ENCODE measurements at regions not wholly inside any gene's neighbourhood (a gene's known extent, or its start where the extent isn't known, plus 50 kb on each side); places are given as distances from the start of the nearest gene placed in this dataset.
"Not testable (repeated sequence)": the region's sequence is repeated elsewhere in the genome, so short reads cannot be mapped to it uniquely, and the experiment has no call there.

DNA sequence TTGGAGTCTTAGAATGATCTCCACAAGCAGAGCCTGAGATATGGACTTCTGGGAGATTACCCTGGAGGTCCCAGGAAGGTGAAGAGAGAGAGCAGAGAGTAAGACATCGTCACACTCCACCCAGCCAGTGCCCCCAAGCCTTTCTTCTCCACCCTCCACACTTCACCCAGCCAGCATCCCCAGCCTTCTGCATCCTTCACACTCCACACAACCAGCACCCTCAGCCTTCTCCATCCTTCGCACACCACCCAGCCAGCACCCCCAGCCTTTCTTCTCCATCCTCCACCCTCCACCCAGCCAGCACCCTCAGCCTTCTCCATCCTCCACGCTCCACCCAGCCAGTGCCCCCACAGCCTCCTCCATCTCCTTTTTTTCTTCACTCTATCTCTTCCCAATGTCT lies 603.9 kb upstream of the B3GAT1 start:
- DNase-seq (ENCODE audit: low read depth in 2 of 3, low spot score in 1 of 3): no peak

DNA sequence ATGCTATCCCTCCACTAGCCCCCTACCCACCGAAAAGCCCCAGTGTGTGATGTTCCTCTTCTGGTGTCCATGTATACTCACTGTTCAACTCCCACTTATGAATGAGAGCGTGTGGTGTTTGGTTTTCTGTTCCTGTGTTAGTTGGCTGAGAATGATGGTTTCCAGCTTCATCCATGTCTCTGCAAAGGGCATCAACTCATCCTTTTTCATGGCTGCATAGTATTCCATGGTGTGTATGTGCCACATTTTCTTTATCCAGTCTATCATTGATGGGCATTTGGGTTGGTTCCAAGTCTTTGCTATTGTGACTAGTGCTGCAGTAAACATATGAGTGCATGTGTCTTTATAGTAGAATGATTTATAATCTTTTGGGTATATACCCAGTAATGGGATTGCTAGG lies 599.3 kb upstream of the B3GAT1 start:
- DNase-seq (ENCODE audit: low read depth in 2 of 3, low spot score in 1 of 3): not testable (repeated sequence)

DNA sequence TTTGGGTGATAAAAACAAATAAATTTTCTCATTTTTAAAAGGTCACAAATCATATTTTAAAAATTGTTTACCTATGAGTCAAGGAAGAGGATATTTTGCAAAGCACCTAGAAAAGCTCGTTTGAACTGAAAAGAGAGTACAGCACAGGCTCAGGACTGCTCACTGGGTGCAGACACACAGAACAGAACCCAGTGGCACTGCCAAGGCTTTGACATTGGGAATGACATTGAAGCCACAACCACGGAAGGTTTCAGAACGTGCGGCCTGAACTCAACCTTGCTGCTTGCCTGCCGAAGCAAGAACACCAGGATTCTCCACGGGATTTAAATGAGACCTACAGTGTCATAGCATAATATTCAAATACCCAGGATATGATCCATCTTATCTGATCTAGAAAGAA lies 597.1 kb upstream of the B3GAT1 start:
- DNase-seq (ENCODE audit: low read depth in 2 of 3, low spot score in 1 of 3): no peak

DNA sequence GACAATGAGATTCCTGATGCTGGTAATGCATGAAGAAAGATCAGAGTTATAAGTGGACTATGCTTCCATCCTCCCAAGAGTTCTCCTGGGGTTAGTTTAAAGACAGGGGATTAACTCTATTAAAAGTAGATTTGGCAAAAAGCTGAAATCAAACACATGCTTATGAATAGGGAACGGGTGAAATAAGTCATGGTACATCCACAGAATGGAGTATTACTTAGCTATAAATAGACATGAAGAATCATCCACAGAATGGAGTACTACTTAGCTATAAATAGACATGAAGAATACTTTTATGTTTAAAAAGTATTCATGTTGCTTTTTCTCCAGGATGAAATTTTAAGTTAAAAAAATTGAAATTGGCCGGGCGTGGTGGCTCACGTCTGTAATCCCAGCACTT lies 596.4 kb upstream of the B3GAT1 start:
- DNase-seq (ENCODE audit: low read depth in 2 of 3, low spot score in 1 of 3): no peak

DNA sequence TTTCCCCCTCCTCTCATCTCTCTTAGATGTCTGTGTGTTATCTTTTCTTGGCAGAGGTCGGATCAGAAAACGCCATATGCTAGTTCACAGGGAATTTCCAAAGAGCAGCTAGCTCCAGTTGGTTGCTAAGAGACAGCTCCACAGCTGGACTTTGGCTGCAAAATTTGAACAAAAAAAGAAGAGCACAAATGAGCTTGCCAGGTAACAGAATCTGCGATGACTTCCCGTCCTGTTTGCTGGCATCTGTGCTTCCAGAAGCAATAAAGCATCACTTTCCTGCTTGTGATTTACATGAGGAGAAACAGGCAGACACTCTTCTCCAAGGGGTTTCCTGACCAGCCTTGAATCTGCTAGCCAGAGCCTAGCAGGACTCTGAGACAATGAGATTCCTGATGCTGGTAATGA lies 596.0 kb upstream of the B3GAT1 start:
- DNase-seq (ENCODE audit: low read depth in 2 of 3, low spot score in 1 of 3): no peak

DNA sequence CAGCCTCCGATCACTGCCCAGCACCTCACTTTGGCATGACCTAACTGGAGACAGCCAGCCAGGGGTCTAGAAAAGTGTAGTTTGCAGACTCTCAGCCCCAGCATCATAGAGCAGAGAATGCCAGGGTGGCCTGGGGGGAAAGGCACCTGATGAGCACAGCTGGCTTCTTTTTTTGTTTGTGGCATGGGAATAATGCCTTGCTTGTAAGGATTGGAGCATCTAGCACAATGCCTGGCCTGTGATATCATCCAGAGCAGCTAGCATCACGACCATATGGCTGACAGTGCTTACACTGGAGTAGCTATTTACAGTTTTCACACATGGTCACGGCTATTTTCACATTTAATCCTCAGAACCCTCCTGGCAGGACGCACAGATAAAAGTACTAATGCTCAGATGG lies 594.8 kb upstream of the B3GAT1 start:
- no peak for DNase-seq (ENCODE audit: low read depth in 2 of 3, low spot score in 1 of 3)

DNA sequence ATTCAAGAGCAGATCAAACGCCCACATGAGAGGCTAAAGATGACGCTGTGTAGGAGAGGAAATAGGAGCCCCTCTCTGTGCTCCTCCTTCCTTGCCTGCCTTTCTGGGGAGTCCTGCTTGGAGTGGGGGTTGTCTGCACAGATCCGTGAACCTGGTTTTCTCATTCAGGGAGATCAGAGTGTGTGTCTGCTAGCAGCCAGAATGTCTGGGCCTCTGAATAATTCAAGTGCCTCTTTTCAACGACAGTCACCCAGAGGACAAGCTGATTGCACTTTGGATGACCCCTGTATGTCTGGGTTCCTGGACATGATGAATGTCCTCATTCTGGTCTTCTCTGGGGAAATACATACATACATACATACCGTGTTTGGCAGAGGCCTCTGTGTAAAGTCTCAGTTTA lies 592.5 kb upstream of the B3GAT1 start:
- no peak for DNase-seq (ENCODE audit: low read depth in 2 of 3, low spot score in 1 of 3)

DNA sequence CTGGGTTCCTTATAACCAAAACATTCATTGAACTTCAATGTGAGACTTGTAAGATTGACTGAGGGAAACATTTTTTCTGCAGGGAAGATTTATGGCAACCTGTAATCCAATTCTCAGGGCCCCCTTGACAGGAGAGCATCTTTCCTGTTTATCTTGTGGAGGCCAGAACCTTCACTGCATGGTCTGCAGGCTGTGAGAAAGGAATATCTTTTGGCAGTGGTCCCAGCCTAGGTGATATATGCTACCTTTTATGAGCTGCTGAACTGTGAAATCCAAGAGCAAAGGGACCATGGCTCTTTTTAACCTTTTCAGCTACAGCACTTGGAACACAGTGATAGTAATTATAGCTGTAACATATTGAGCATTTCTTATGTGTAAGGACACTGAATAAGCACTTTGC lies 590.2 kb upstream of the B3GAT1 start:
- no peak for DNase-seq (ENCODE audit: low read depth in 2 of 3, low spot score in 1 of 3)

DNA sequence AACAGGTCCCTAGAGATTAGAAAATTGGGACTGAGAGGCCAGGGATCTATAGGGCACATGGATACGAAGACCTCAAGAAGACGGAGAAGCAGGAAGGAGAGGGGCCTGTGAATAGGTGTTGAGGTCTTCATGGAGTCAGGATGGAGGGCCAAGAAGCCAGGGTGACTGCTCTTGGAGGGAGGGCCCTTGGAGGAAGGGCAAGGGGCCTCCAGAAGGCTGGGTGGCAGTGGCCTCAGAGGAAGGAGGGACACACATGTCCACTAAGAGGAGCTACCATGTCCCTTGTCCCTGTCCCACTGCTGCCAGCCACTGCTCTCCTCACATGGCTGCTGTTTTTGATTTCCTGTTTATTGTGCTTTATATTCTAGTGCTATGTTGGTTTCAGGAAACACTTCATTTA lies 589.5 kb upstream of the B3GAT1 start:
- DNase-seq (ENCODE audit: low read depth in 2 of 3, low spot score in 1 of 3): no peak

DNA sequence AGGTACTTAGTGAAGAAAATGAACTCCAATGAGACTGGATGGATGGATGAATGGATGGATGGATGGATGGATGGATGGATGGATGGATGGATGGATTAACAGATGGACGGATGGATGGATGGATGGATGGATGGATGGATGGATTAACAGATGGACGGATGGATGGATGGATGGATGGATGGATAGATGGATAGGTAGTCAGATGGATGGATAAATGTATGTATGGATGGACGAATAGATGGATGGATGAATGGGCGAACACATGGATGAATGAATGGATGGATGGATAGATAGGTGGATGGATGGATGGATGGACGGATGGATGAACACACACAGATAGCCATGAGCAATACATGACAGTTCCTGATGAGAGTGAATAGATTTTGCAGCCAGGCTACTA lies 589.0 kb upstream of the B3GAT1 start:
- DNase-seq (ENCODE audit: low read depth in 2 of 3, low spot score in 1 of 3): not testable (repeated sequence)

DNA sequence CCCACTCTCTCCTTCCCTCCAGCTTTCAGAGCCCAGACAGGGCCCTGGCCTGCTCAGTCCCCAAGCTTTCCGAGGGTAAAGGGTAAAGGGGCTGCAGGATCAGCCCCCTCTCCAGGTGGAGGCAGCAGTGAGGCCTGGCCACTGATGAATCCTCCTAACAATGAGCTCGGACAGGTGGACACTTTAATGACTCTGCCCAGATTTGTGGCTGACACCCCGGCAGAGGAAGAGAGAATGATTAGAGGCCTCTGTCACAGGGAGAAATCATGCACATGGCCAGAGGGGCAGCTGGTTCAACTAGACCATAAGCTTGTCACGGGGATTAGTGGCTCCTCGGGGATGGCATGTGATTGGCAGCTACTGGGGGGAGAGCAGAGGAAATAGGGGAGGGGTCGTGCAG lies 587.5 kb upstream of the B3GAT1 start:
- DNase-seq (ENCODE audit: low read depth in 2 of 3, low spot score in 1 of 3): no peak

DNA sequence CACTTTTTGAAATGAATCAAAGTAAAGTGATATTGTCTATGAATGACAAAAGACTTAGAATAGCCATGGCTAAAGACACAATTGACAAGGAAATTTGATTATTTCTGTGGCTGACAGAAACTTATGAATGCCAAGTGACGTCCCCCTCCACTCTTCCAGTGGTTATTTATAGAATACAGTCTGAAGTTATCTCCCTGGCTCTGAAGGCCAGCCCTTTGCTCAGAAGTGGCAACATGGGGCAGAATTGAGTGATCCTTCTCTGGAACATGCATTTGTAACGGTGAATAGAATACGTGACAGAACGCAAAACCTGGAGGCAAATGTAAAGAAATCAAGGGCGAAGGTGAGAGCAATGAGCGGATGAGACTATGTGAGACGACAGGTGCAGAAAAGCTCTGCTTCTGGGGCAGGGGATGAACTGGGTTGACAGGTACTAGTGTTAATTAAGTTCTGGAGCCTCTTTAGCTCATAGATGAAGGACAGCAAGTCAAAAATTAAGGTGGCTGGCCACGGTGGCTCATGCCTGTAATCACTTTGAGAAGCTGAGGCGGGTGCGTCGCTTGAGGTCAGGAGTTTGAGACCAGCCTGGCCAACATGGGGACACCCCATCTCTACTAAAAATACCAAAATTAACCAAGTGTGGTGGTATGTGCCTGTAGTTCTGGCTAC lies 585.7 kb upstream of the B3GAT1 start:
- no peak for DNase-seq (ENCODE audit: low read depth in 2 of 3, low spot score in 1 of 3)

DNA sequence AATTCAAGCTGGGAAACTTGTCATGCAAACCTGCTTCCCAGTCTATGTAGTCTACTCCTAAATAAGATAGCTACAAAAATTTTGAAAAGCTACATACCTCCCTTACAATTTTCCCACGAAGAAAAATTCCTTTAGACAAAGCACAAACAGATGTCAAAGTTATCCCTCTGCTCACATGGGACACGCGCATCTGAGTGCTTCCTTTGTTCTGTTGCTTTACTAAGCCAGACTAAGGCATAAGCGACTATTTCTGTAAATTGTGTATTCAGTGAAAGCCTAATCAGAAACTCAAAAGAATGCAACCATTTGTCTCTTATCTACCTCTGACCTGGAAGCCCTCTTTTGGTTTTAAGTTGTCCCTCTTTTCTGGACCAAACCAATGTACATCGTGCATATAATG lies 583.7 kb upstream of the B3GAT1 start:
- DNase-seq (ENCODE audit: low read depth in 2 of 3, low spot score in 1 of 3): no peak

DNA sequence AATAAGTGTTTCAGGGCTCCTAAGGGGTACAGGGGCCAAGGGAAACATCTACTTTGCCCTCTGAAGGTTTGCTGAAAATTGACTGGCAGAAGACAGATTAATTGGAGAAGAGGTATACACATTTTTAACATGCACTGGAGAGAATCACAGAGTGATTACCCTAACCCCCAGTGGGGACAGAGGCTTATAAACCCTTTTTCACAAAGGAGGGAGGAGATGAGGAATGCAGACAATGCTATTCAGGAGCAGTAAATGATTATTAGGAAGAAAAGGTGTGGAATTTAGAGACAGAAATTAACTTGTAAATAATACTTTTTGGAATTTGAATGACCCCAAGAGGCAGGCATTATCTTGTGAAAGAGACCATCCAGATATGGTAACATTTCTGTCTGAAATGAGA lies 582.4 kb upstream of the B3GAT1 start:
- no peak for DNase-seq (ENCODE audit: low read depth in 2 of 3, low spot score in 1 of 3)

DNA sequence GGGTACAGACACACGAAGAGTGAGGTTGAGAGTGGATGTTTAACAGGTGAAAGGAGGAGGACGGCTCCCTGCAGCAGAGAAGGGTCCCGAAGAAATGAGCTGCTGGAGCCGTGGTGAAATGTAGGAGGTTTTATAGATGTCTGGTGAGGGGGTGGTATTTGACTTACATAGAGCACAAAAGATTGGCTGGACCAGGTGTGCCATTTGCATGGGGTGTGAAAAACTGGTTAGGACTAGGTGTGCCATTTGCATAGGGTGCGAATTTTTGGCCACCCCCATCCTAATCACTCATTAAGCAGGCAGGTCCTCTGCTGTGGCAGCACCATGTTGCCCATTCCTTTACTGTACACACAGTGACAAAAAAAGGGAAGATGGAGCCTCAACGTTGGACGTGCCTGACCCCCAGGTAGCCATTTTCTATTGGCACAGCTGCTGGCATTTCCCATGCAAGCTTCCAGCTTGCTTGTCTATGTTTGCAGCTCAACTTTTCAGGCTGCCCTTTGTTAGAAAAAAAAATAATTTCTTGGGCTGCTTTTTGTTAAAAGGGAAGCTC lies 581.7 kb upstream of the B3GAT1 start:
- DNase-seq (ENCODE audit: low read depth in 2 of 3, low spot score in 1 of 3): no peak

DNA sequence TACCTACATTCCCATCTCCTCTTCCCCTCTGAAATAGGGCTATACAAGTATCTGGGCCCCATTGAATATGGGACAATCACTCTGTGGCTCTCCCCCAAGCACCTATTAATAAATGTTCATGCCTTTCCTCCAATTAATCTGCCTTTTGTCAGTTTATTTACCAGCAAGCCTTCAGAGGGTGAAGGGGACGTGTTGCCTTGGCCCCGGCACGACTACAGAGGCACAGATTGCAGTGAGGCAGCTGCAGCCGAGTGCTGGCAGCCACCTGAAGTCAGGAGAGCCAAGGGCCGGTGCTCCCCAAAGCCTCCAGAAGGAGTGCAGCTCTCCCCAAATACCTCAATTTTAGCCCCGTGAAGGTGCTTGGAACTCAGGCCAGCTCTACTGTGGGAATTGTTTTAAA lies 580.9 kb upstream of the B3GAT1 start:
- no peak for DNase-seq (ENCODE audit: low read depth in 2 of 3, low spot score in 1 of 3)

DNA sequence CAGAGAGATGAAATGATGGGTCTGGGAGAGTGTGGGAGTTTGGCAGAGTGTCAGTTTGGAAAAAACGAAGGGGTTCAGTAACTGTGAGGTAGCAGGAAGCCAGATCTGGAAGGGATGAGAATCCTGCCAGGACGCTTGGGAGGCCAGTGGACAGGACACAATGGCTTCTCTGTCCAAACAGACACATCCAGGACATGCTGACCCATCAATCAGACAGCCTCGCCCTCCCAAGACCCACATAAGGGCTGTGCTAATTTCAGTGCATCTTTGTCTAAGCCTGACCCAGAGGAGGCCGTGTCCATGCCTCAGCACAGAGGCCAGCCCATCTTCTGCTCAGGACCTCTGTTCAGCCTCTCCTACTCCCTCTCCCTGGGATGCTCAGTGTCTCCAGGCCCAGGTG lies 576.5 kb upstream of the B3GAT1 start:
- DNase-seq (ENCODE audit: low read depth in 2 of 3, low spot score in 1 of 3): no peak

DNA sequence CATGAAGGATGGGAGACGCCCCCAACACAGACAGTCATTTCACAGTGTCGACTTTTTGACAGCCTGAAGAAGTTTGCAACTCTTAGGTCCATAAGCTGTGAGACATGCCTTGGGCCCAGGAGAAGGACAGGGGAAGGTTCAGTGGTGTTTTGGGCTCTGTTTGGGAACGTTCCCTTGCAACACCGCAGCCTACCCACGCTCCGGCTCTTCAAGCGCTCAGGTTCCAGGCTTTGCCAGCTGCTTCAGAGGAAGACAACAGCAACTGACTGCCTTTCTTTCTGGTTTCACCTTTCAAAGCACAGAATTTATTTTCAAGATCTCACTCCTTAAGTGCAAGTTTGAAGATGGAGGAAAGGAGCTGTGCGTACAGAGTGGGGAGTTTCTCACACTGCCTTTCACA lies 575.8 kb upstream of the B3GAT1 start:
- DNase-seq (ENCODE audit: low read depth in 2 of 3, low spot score in 1 of 3): no peak

DNA sequence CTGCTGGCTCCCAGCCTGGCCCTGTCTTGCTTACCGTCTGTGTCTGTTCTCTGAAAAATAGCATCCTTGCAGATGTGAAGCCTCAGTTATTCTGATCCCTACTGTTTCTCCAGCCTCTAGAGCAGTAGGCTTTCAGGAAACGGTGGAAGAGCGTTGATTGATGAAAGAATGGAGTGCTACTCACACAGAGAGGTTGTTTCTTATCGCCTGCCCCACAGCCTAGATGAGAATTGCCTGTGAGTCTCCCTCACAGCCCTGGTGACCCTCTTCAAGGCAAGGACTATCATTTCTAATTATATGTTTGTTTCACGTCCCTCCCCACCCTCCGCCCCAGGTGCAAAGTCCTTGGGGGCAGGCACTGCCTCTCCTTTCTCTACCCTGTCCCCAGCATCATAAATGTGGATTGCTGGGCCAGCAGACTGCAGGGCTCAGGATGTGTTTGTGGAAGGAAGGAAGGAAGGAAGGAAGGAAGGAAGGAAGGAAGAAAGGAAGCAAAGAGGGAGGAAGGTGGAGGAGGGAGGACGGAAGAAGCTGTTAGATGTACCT lies 575.3 kb upstream of the B3GAT1 start:
- DNase-seq (ENCODE audit: low read depth in 2 of 3, low spot score in 1 of 3): no peak

DNA sequence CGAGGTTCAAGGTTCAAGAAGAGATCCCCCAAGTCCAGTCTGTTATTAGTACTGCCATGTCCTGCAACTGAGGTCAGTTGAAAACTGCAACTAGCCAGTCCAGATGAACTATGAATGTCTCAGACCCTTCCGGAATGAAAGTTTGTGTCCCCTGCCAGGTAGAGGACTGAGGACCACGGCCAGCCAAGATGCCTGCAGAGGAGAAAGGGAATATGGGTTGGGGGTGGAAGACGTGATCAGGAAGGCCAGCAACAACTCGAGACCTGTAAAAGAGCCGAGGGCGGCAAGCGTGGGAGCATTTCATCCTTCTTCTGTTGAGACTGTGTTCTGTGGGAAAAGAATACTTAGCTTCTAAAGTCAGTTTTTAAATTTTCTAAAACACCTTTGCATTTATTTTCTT lies 572.4 kb upstream of the B3GAT1 start:
- no peak for DNase-seq (ENCODE audit: low read depth in 2 of 3, low spot score in 1 of 3)

DNA sequence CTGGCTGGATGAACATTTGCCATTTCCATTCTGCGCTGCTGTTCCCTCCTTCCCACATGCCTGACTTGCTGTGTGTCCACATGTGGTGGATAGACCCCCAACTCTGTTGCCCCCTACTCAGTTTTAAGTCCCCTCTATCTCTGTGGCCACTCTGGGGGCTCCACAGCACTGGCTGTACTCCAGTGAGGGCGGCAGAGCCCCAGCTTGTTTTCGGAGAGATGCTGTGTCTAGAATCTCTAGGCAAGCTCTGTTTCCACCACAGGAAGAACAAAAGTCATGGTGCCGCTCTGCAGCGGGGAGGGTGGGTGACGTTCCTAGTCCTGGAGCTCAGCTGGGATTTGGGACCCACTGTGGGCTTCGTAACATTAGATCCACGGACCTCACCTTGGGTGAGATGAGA lies 570.4 kb upstream of the B3GAT1 start:
- DNase-seq (ENCODE audit: low read depth in 2 of 3, low spot score in 1 of 3): not testable (repeated sequence)

DNA sequence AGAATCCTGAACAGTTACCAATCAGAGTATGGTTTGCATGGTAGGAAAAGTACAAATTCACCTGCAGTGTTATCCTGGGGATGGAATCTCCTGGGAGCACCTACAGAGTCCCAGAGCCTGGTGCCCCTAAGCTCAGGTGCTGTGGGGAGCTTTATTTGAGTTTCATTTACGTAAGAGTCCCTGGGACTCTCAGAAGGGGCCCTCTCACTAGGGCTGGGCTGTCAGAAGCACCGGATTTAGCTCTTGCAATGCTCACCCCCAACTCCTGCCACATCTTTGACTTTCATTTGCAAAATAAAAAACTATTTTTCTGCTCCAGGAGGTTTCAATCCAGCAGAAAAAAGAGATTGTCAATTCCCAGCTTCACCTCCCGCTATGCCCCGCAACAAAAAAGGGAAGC lies 569.8 kb upstream of the B3GAT1 start:
- DNase-seq (ENCODE audit: low read depth in 2 of 3, low spot score in 1 of 3): no peak

Data from stimulated activated CD4-positive, alpha-beta T cell treated with anti-CD3 and anti-CD28 coated beads, Interleukin-12 subunit alpha, Interleukin-12 subunit beta, amount 100 ng/mL, for 48 hours (primary cell).